ENCODE measurements at regions not wholly inside any gene's neighbourhood (a gene's known extent, or its start where the extent isn't known, plus 50 kb on each side); places are given as distances from the start of the nearest gene placed in this dataset.
"Not testable (repeated sequence)": the region's sequence is repeated elsewhere in the genome, so short reads cannot be mapped to it uniquely, and the experiment has no call there.

DNA sequence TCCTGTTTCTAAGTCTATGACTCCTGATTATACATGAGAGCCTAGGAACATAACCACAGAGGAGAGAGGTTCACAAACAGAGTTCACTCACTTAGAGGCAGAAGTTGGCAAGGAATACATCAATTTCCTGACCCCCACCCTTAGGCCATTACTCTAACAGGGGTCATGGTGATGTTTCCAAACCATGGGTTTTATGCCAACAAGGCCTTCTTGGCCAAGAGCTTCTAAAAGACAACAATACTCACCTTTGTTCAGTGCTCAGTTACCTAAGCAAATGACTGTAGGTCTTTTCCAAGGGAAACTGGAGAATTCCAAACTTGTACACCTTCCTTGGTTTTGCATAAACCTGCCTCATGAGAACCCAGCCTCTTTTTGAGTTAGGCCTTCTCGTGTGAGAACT, 52.6 kb downstream of the ERICH4 start:
- CTCF ChIA-PET: interaction anchor here (0.6 kb wide), 1 partner anchor 38 kb away, joined by 3 read pairs; no protein-coding TSS in a partner anchor
- no peak for ATAC-seq
- H3K9me3 Mint-ChIP-seq (ENCODE audit: low read depth): no peaks in the 10 kb centered on the region
- no peak for DNase-seq
- no peak overlapping the region for H3K27ac Mint-ChIP-seq
- H3K27me3 Mint-ChIP-seq: peaks cover 27% of the 10 kb centered on the region
- H3K4me1 Mint-ChIP-seq: no peaks in the 10 kb centered on the region
- no peak overlapping the region for H3K4me3 Mint-ChIP-seq
- H3K36me3 Mint-ChIP-seq: no peaks in the 10 kb centered on the region

DNA sequence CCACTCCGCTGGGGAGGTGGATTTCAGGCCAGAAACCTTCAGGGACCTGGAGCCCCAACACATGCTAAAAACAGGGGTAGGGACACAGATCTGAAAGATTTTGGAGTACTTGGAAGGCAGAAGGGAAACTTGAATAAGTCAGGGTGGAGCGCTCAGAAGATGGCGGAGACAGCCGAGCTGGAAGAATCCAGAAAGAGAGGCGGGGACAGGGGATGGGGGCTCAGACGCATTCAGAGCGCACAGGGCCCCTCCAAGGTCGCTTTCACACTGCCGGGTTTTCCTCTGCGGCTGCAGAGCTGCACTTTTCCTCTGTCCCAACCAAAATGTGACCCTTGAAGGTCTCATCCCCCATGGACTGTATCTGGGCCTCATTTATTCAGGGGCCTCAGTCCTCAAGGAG, 56.9 kb downstream of the ERICH4 start:
- CTCF ChIA-PET: no interaction called here
- Mint-ChIP-seq H3K27me3 (peaks cover 36% of the 10 kb centered on the region), H3K27ac (no peak overlapping the region), H3K36me3 (no peaks in the 10 kb centered on the region), H3K4me3 (no peak overlapping the region), H3K4me1 (no peaks in the 10 kb centered on the region), H3K9me3 (ENCODE audit: low read depth) (no peaks in the 10 kb centered on the region)
- no peak for ATAC-seq
- no peak for DNase-seq

- H3K27me3 Mint-ChIP-seq: peaks cover 39% of the 10 kb centered on the region
- CTCF ChIA-PET: no interaction called here
Measured at GRCh38 chr19:41500443-41500842, 57.5 kb downstream of the ERICH4 start.

DNA sequence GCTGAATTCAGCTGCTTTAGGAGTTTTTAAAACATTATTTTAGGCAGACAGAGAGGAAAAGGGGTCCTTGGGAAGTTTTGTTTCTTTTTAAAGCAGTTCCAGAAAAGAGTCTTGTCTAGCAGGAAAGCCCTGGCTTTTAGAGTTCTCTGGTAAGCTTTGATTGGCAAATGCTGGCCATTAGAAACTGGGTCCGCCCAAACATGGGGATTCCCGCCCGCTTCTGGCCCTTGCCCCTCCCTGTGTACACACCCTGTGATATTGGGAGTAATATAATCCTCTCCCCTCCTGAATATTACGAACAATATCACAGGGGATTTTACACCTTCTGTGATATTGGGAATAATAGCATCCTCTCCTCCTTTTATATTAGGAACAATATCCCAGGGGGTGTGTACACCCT, 58.9 kb downstream of the ERICH4 start:
- no peaks in the 10 kb centered on the region for H3K4me1 Mint-ChIP-seq
- no peaks in the 10 kb centered on the region for H3K36me3 Mint-ChIP-seq
- DNase-seq (no peak), ATAC-seq (no peak)
- H3K4me3 Mint-ChIP-seq: no peak overlapping the region
- H3K27ac Mint-ChIP-seq: no peak overlapping the region
- H3K27me3 Mint-ChIP-seq: peaks cover 51% of the 10 kb centered on the region
- CTCF ChIA-PET: no interaction called here
- no peaks in the 10 kb centered on the region for H3K9me3 Mint-ChIP-seq (ENCODE audit: low read depth)

More at GRCh38 chr19:41500443-41500842, 57.5 kb downstream of the ERICH4 start:
- Mint-ChIP-seq H3K27ac (no peak overlapping the region), H3K4me1 (no peaks in the 10 kb centered on the region), H3K9me3 (ENCODE audit: low read depth) (no peaks in the 10 kb centered on the region), H3K4me3 (no peak overlapping the region), H3K36me3 (no peaks in the 10 kb centered on the region)
- no peak for DNase-seq
- no peak for ATAC-seq

- ATAC-seq (no peak), DNase-seq (no peak)
- H3K9me3 Mint-ChIP-seq (ENCODE audit: low read depth): no peaks in the 10 kb centered on the region
- H3K27me3 Mint-ChIP-seq: peaks cover 41% of the 10 kb centered on the region
- no peaks in the 10 kb centered on the region for H3K4me1 Mint-ChIP-seq
- H3K27ac Mint-ChIP-seq: no peak overlapping the region
- H3K4me3 Mint-ChIP-seq: no peak overlapping the region
- CTCF ChIA-PET: no interaction called here
- H3K36me3 Mint-ChIP-seq: no peaks in the 10 kb centered on the region
Measured at GRCh38 chr19:41505105-41505504, 62.1 kb downstream of the ERICH4 start.

GRCh38 chr19:41510484-41510883, 65.5 kb upstream of the CEACAM21 start:
- DNase-seq: no peak
- no peak overlapping the region for H3K27ac Mint-ChIP-seq
- H3K9me3 Mint-ChIP-seq (ENCODE audit: low read depth): no peaks in the 10 kb centered on the region
- CTCF ChIA-PET: no interaction called here
- peaks cover 39% of the 10 kb centered on the region for H3K27me3 Mint-ChIP-seq
- H3K4me1 Mint-ChIP-seq: no peaks in the 10 kb centered on the region
- no peaks in the 10 kb centered on the region for H3K36me3 Mint-ChIP-seq
- H3K4me3 Mint-ChIP-seq: no peak overlapping the region
- no peak for ATAC-seq

DNA sequence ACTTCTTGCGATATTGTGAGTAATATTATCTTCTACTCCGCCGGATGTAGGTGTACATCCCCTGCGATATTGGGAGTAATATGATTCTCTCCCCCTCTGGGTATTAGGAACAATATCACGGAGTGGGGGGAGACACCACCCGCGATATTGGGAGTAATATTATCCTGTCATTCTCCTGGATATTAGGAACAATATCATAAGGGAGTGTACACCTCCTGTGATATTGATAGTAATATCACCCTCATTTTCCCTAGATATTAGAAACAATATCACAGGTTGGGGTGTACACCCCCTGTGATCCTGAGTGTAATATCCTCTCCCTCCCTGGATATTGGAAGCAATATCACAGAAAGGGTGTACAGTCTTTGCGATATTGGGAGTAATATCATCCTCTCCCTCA, 64.3 kb upstream of the CEACAM21 start:
- Mint-ChIP-seq H3K4me3 (no peak overlapping the region), H3K27ac (no peak overlapping the region), H3K27me3 (peaks cover 38% of the 10 kb centered on the region), H3K36me3 (no peaks in the 10 kb centered on the region), H3K9me3 (ENCODE audit: low read depth) (no peaks in the 10 kb centered on the region), H3K4me1 (peaks cover 7% of the 10 kb centered on the region)
- DNase-seq (no peak), ATAC-seq (no peak)
- CTCF ChIA-PET: no interaction called here

DNA sequence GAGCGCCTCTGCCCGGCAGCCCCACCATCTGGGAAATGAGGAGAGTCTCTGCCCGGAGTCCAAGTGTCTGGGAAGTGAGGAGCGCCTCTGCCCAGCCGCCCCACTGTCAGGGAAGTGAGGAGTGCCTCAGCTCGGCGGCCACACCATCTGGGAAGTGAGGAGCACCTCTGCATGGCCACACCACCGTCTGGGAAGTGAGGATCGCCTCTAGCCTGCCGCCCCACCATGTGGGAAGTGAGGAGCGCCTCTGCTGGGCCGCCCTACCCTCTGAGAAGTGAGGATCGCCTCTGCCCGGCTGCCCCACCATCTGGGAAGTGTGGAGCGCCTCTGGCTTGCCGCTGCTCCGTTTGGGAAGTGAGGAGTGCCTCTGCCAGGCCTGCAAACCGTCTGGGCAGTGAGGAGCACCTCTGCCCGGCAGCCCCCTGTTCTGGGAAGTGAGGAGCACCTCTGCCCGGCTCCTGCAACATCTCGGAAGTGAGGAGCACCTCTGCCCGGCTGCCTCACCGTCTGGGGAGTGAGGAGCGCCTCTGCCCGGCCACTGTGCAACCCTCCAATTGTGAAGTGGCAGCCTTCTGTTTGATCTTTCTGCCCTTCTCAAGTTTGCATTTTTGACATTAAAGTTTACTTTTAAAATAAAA, 60.8 kb upstream of the CEACAM21 start:
- no peak for ATAC-seq
- Mint-ChIP-seq H3K27me3 (peaks cover 35% of the 10 kb centered on the region), H3K4me1 (peaks cover 14% of the 10 kb centered on the region), H3K9me3 (ENCODE audit: low read depth) (no peaks in the 10 kb centered on the region), H3K27ac (no peak overlapping the region), H3K4me3 (no peak overlapping the region), H3K36me3 (no peaks in the 10 kb centered on the region)
- CTCF ChIA-PET: interaction anchor here (1.4 to 2.1 kb wide), 2 partner anchors 23 to 65 kb away, joined by 4 to 5 read pairs; no protein-coding TSS in a partner anchor
- DNase-seq: no peak

DNA sequence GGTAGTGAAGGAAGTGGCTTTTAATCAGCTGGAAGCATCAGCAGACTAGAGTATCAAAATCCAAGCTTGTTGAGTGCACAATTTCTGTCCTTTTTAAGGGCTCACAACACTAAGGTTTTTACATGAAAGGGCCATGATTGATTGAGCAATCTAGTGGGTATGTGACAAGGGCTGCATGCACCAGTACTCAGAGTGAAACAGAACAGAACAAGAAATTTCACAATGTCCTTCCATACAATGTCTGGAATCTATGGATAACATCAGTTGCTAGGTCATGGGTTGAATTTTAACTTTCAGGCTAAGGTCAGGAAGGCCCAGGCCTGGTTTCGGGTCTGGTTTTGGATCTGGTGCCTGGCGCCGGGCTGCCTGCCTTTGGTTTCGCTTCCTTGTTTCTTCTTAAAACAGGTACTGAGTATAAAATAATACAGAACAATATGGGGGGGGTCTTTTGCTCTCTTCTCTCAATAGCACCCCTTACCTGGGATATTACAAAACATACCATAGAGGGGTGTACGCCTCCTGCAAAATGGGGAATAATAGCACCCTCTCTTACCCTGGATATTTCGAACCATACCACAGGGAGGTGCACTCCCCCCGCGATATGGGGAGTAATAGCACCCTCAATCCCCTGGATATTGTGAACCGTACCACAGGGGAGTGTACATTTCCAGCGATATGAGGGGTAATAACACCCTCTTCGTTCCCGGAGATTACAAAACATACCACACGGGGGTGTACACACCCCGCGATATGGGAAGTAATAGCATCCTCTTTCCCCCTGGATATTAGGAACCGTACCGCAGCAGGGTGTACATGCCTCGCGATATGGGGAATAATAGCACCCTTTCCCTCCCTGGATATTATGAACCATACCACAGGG, 59.4 kb upstream of the CEACAM21 start:
- CTCF ChIA-PET: interaction anchor here (0.6 to 2.1 kb wide), 3 partner anchors 22 to 67 kb away, joined by 3 to 5 read pairs (median 4); no protein-coding TSS in a partner anchor
- ATAC-seq: peak; percentile 31
- H3K4me3 Mint-ChIP-seq: not testable (repeated sequence)

GRCh38 chr19:41518141-41518540, 57.8 kb upstream of the CEACAM21 start:
- Mint-ChIP-seq H3K9me3 (ENCODE audit: low read depth) (no peaks in the 10 kb centered on the region), H3K27me3 (peaks cover 34% of the 10 kb centered on the region), H3K4me3 (no peak overlapping the region), H3K36me3 (no peaks in the 10 kb centered on the region), H3K4me1 (peaks cover 34% of the 10 kb centered on the region), H3K27ac (no peak overlapping the region)
- DNase-seq: no peak
- no peak for ATAC-seq
- CTCF ChIA-PET: no interaction called here

More for the DNA sequence above, 59.4 kb upstream of the CEACAM21 start:
- not testable (repeated sequence) for H3K36me3 Mint-ChIP-seq; H3K9me3 Mint-ChIP-seq (ENCODE audit: low read depth); DNase-seq; H3K27ac Mint-ChIP-seq
- H3K4me1 Mint-ChIP-seq: peaks cover 23% of the 10 kb centered on the region
- peaks cover 39% of the 10 kb centered on the region for H3K27me3 Mint-ChIP-seq

GRCh38 chr19:41521138-41521930, 54.6 kb upstream of the CEACAM21 start:
- CTCF ChIA-PET: interaction anchor here (0.7 to 1.4 kb wide), 9 partner anchors 10 to 76 kb away, joined by 3 to 7 read pairs (median 3); no protein-coding TSS in a partner anchor
- not testable (repeated sequence) for H3K36me3 Mint-ChIP-seq; DNase-seq; H3K9me3 Mint-ChIP-seq (ENCODE audit: low read depth)
- peak; percentile 72 for ATAC-seq
- Mint-ChIP-seq H3K27ac (peak overlapping the region; percentile 78), H3K27me3 (peaks cover 35% of the 10 kb centered on the region), H3K4me1 (peaks cover 34% of the 10 kb centered on the region), H3K4me3 (peak overlapping the region; percentile 67)

DNA sequence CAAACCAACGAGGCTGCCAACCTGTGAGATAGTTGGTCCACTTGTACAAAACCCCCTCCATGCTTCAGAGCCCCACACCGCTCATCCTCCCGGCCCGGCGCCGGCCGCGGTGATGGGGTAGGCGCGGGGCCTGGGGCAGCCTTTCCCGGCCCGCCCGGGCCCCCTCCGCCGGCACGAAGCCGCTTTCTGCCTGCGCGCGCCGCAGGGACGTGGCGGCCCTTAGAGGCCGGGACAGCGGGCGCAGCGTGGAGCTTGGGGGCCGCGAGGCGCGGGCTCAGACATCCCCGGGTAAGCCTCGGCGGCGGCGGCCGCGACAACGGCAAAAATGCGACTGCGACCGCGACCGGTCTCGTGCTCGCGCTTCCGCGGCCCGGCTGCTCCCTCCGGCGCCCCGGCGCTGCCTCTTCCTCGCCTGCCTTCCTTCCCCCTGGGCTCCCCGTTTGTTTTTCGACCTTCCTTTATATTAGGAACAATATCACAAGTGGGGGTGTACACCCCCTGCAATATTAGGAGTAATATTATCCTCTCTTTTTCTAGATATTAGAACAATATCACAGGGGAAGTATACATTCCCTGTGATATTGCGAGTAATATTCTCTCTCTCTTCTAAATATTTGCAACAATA, 53.9 kb upstream of the CEACAM21 start:
- ATAC-seq (peak; percentile 79), DNase-seq (no peak)
- Mint-ChIP-seq H3K27me3 (peaks cover 38% of the 10 kb centered on the region), H3K4me3 (peak overlapping the region; percentile 70), H3K27ac (peak overlapping the region; percentile 78), H3K4me1 (peaks cover 28% of the 10 kb centered on the region), H3K9me3 (ENCODE audit: low read depth) (no peaks in the 10 kb centered on the region), H3K36me3 (peaks cover 2% of the 10 kb centered on the region)
- CTCF ChIA-PET: interaction anchor here (0.7 to 1.4 kb wide), 8 partner anchors 9 to 75 kb away, joined by 3 to 7 read pairs (median 4); no protein-coding TSS in a partner anchor

GRCh38 chr19:41525989-41526388, 50.0 kb upstream of the CEACAM21 start:
- Mint-ChIP-seq H3K4me3 (no peak overlapping the region), H3K4me1 (peaks cover 57% of the 10 kb centered on the region), H3K9me3 (ENCODE audit: low read depth) (peaks cover 6% of the 10 kb centered on the region), H3K36me3 (peaks cover 21% of the 10 kb centered on the region), H3K27ac (no peak overlapping the region), H3K27me3 (peaks cover 43% of the 10 kb centered on the region)
- ATAC-seq: no peak
- DNase-seq: no peak
- CTCF ChIA-PET: interaction anchor here (0.8 kb wide), 1 partner anchor 86 kb away, joined by 3 read pairs; the partner anchor contains the start of gene DMAC2
